Limb (tissue), 2 donors: ENCODE measurements at regions not wholly inside any gene's neighbourhood (a gene's known extent, or its start where the extent isn't known, plus 50 kb on each side); places are given as distances from the start of the nearest gene placed in this dataset.

Source experiments
- DNase-seq, 2 donors: peaks; one replicate each; pipeline ENCODE4 v3.0.0-alpha.2; 2016; ENCODE audit errors: extremely low spot score in 2 of 2

- DNase-seq: peak in 1 of 2 donors; percentile 52
These were observed 56.4 kb downstream of the CD24 start for GRCh38 chr6:106918115-106918514.

GRCh38 chr6:106916891-106917290, 57.6 kb downstream of the CD24 start:
- DNase-seq: no peak

- no peak for DNase-seq
These were observed 60.8 kb downstream of the CD24 start for GRCh38 chr6:106913676-106914280.

GRCh38 chr6:106913111-106913510, 61.4 kb downstream of the CD24 start:
- DNase-seq: no peak

GRCh38 chr6:106912091-106912490, 62.4 kb downstream of the CD24 start:
- DNase-seq: no peak

- no peak for DNase-seq
These were observed 63.3 kb downstream of the CD24 start for GRCh38 chr6:106910999-106911949.

GRCh38 chr6:106908386-106908840, 66.1 kb downstream of the CD24 start:
- DNase-seq: no peak

GRCh38 chr6:106907754-106908153, 66.8 kb downstream of the CD24 start:
- no peak for DNase-seq

GRCh38 chr6:106906232-106906631, 68.3 kb downstream of the CD24 start:
- no peak for DNase-seq

GRCh38 chr6:106903299-106903698, 71.2 kb downstream of the CD24 start:
- no peak for DNase-seq

GRCh38 chr6:106901062-106901461, 73.5 kb downstream of the CD24 start:
- DNase-seq: no peak

- DNase-seq: no peak
These were observed 74.8 kb downstream of the CD24 start for GRCh38 chr6:106899697-106900096.

- DNase-seq: no peak
These were observed 76.9 kb downstream of the CD24 start for GRCh38 chr6:106897580-106897979.

GRCh38 chr6:106895703-106896040, 78.9 kb downstream of the CD24 start:
- DNase-seq: no peak

GRCh38 chr6:106894978-106895702, 79.4 kb downstream of the CD24 start:
- no peak for DNase-seq

- no peak for DNase-seq
These were observed 82.3 kb downstream of the CD24 start for GRCh38 chr6:106892186-106892585.

- no peak for DNase-seq
These were observed 84.1 kb downstream of the CD24 start for GRCh38 chr6:106890447-106890846.

GRCh38 chr6:106889692-106890091, 84.8 kb downstream of the CD24 start:
- no peak for DNase-seq

GRCh38 chr6:106886922-106887797, 87.4 kb downstream of the CD24 start:
- no peak for DNase-seq

GRCh38 chr6:106886081-106886843, 88.3 kb downstream of the CD24 start:
- DNase-seq: no peak
